ENCODE measurements at regions not wholly inside any gene's neighbourhood (a gene's known extent, or its start where the extent isn't known, plus 50 kb on each side); places are given as distances from the start of the nearest gene placed in this dataset.
"Not testable (repeated sequence)": the region's sequence is repeated elsewhere in the genome, so short reads cannot be mapped to it uniquely, and the experiment has no call there.

- no peak overlapping the region for H3K4me3 ChIP-seq (ENCODE audit: low read depth in 1 of 2, low read length in 2 of 2)
- H3K9me3 ChIP-seq (ENCODE audit: control insufficient read depth in 2 of 2, insufficient read depth in 1 of 2, low read depth in 1 of 2, low read length in 1 of 2) = peaks cover 5% of the 10 kb centered on the region in 2 donors
- no peak overlapping the region for H3K27ac ChIP-seq (ENCODE audit: low read depth in 2 of 2, low read length in 1 of 2)
- WGBS, 2 donors = 78 to 80% methylated on average over 2 of the region's 2 CpGs
- no peaks in the 10 kb centered on the region for H3K36me3 ChIP-seq (ENCODE audit: control insufficient read depth in 2 of 2, insufficient read depth in 2 of 2, low read length in 1 of 2)
- H3K27me3 ChIP-seq (ENCODE audit: control insufficient read depth in 1 of 2, insufficient read depth in 2 of 2, low read length in 2 of 2) = no peaks in the 10 kb centered on the region
- no peaks in the 10 kb centered on the region for H3K4me1 ChIP-seq (ENCODE audit: control insufficient read depth in 2 of 2, insufficient read depth in 2 of 2, low read length in 1 of 2)
Observed at GRCh38 chr12:60568914-60569313, 973.1 kb downstream of the SLC16A7 start.

DNA sequence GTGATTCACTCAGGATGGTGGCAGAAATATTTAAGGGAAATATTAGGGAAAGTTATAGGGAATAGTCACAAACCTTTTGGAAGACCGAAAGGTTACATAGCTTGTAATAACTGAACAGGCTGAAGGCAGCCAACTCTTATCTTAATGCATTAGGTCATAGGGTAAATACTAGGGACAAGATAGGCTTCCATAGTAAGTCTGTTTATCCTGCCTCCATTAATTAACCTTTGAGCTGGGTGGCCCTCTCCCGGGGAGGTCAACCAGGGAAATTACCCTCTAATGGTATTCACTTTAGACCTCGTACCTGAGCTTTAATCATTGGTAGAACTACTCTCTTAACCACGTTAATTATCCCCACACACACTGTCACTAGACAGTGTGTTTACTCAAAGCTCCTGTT lies 981.8 kb downstream of the SLC16A7 start:
- H3K4me1 ChIP-seq (ENCODE audit: control insufficient read depth in 2 of 2, insufficient read depth in 2 of 2, low read length in 1 of 2) = no peaks in the 10 kb centered on the region
- H3K27ac ChIP-seq (ENCODE audit: low read depth in 2 of 2, low read length in 1 of 2) = no peak overlapping the region
- no peak overlapping the region for H3K4me3 ChIP-seq (ENCODE audit: low read depth in 1 of 2, low read length in 2 of 2)
- 29 to 36% methylated on average over 4 of the region's 4 CpGs for WGBS, 2 donors
- no peaks in the 10 kb centered on the region for H3K36me3 ChIP-seq (ENCODE audit: control insufficient read depth in 2 of 2, insufficient read depth in 2 of 2, low read length in 1 of 2)
- H3K27me3 ChIP-seq (ENCODE audit: control insufficient read depth in 1 of 2, insufficient read depth in 2 of 2, low read length in 2 of 2) = no peaks in the 10 kb centered on the region
- H3K9me3 ChIP-seq (ENCODE audit: control insufficient read depth in 2 of 2, insufficient read depth in 1 of 2, low read depth in 1 of 2, low read length in 1 of 2) = no peaks in the 10 kb centered on the region

- H3K9me3 ChIP-seq (ENCODE audit: control insufficient read depth in 2 of 2, insufficient read depth in 1 of 2, low read depth in 1 of 2, low read length in 1 of 2); H3K4me3 ChIP-seq (ENCODE audit: low read depth in 1 of 2, low read length in 2 of 2); H3K27me3 ChIP-seq (ENCODE audit: control insufficient read depth in 1 of 2, insufficient read depth in 2 of 2, low read length in 2 of 2); H3K27ac ChIP-seq (ENCODE audit: low read depth in 2 of 2, low read length in 1 of 2); H3K36me3 ChIP-seq (ENCODE audit: control insufficient read depth in 2 of 2, insufficient read depth in 2 of 2, low read length in 1 of 2); H3K4me1 ChIP-seq (ENCODE audit: control insufficient read depth in 2 of 2, insufficient read depth in 2 of 2, low read length in 1 of 2): not testable (repeated sequence)
- WGBS, 2 donors = 91 to 94% methylated on average over 1 of the region's 1 CpG
Observed at GRCh38 chr12:60587664-60588063, 991.8 kb downstream of the SLC16A7 start.

DNA sequence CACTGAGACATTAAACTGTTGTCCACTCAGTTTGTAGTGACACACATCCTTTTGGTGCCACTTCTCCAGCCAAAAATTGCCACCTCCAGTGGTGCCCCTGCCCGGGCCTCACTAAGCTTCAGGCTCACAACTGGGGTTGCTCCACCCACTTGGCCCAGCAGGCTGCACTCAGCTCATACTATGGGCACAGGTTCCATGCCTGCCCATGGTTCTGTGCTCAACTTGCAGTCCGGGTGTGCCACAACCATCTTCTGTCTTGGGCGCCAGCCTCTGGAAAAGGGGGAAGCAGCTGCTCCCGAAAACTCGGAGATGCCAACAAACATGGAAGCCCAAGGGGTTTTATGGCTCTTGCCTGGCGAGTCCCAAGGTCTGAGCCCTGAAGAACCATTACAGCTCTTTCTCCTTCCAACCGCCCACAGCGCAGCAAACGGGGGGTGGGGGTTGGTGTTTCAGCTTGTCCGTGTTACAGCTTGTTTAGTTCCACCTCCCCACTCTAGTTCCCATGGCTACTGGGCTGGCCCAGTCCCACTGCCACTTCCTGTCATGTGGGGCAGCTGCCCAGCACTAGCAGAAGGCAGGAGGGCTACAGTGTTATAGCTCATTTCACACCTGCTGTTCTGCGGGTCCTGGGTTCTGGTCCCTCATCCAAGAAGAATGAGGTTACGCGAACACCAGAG lies 998.3 kb downstream of the SLC16A7 start:
- Histone ChIP-seq H3K4me1 (ENCODE audit: control insufficient read depth in 2 of 2, insufficient read depth in 2 of 2, low read length in 1 of 2) (no peaks in the 10 kb centered on the region), H3K4me3 (ENCODE audit: low read depth in 1 of 2, low read length in 2 of 2) (no peak overlapping the region), H3K27ac (ENCODE audit: low read depth in 2 of 2, low read length in 1 of 2) (no peak overlapping the region), H3K9me3 (ENCODE audit: control insufficient read depth in 2 of 2, insufficient read depth in 1 of 2, low read depth in 1 of 2, low read length in 1 of 2) (peaks cover 3 to 9% of the 10 kb centered on the region in 2 donors), H3K27me3 (ENCODE audit: control insufficient read depth in 1 of 2, insufficient read depth in 2 of 2, low read length in 2 of 2) (no peaks in the 10 kb centered on the region), H3K36me3 (ENCODE audit: control insufficient read depth in 2 of 2, insufficient read depth in 2 of 2, low read length in 1 of 2) (no peaks in the 10 kb centered on the region)
- WGBS, 2 donors = 89 to 91% methylated on average over 13 of the region's 13 CpGs

- H3K27ac ChIP-seq (ENCODE audit: low read depth in 2 of 2, low read length in 1 of 2) = no peak overlapping the region
- WGBS, 2 donors = 47 to 60% methylated on average over 1 of the region's 1 CpG
Observed at GRCh38 chr12:60602601-60603000, 1006.8 kb downstream of the SLC16A7 start.

DNA sequence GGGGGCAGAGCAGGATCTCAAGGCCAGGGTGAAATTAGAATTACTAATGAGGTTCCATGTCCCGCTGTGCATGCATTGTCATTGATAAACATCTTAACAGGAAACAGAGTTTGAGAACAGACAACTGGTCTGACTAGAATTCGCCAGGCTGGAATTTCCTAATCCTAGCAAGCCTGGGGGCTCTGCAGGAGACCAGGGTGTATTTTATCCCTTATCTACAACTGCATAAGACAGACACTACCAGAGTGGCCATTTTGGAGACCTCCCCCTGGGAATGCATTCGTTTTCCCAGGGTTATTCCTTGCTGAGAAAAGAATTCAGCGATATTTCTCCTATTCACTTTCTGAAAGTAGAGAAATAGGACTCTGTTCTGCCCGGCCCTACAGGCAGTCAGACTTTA lies 1007.6 kb downstream of the SLC16A7 start:
- not testable (repeated sequence) for H3K36me3 ChIP-seq (ENCODE audit: control insufficient read depth in 2 of 2, insufficient read depth in 2 of 2, low read length in 1 of 2); H3K27me3 ChIP-seq (ENCODE audit: control insufficient read depth in 1 of 2, insufficient read depth in 2 of 2, low read length in 2 of 2); H3K4me3 ChIP-seq (ENCODE audit: low read depth in 1 of 2, low read length in 2 of 2); H3K9me3 ChIP-seq (ENCODE audit: control insufficient read depth in 2 of 2, insufficient read depth in 1 of 2, low read depth in 1 of 2, low read length in 1 of 2); H3K4me1 ChIP-seq (ENCODE audit: control insufficient read depth in 2 of 2, insufficient read depth in 2 of 2, low read length in 1 of 2); H3K27ac ChIP-seq (ENCODE audit: low read depth in 2 of 2, low read length in 1 of 2)
- 61 to 66% methylated on average over 5 of the region's 5 CpGs for WGBS, 2 donors

More at GRCh38 chr12:60602601-60603000, 1006.8 kb downstream of the SLC16A7 start:
- Histone ChIP-seq H3K4me3 (ENCODE audit: low read depth in 1 of 2, low read length in 2 of 2) (no peak overlapping the region), H3K4me1 (ENCODE audit: control insufficient read depth in 2 of 2, insufficient read depth in 2 of 2, low read length in 1 of 2) (no peaks in the 10 kb centered on the region), H3K36me3 (ENCODE audit: control insufficient read depth in 2 of 2, insufficient read depth in 2 of 2, low read length in 1 of 2) (no peaks in the 10 kb centered on the region), H3K9me3 (ENCODE audit: control insufficient read depth in 2 of 2, insufficient read depth in 1 of 2, low read depth in 1 of 2, low read length in 1 of 2) (peaks cover 0 to 1% of the 10 kb centered on the region in 2 donors), H3K27me3 (ENCODE audit: control insufficient read depth in 1 of 2, insufficient read depth in 2 of 2, low read length in 2 of 2) (no peaks in the 10 kb centered on the region)

GRCh38 chr12:60616400-60616799 lies 1020.6 kb downstream of the SLC16A7 start:
- no peaks in the 10 kb centered on the region for H3K36me3 ChIP-seq (ENCODE audit: control insufficient read depth in 2 of 2, insufficient read depth in 2 of 2, low read length in 1 of 2)
- no peak overlapping the region for H3K4me3 ChIP-seq (ENCODE audit: low read depth in 1 of 2, low read length in 2 of 2)
- no peak overlapping the region for H3K27ac ChIP-seq (ENCODE audit: low read depth in 2 of 2, low read length in 1 of 2)
- no peaks in the 10 kb centered on the region for H3K27me3 ChIP-seq (ENCODE audit: control insufficient read depth in 1 of 2, insufficient read depth in 2 of 2, low read length in 2 of 2)
- peaks cover 5 to 17% of the 10 kb centered on the region in 2 donors for H3K9me3 ChIP-seq (ENCODE audit: control insufficient read depth in 2 of 2, insufficient read depth in 1 of 2, low read depth in 1 of 2, low read length in 1 of 2)
- H3K4me1 ChIP-seq (ENCODE audit: control insufficient read depth in 2 of 2, insufficient read depth in 2 of 2, low read length in 1 of 2) = no peaks in the 10 kb centered on the region

- Histone ChIP-seq H3K4me1 (ENCODE audit: control insufficient read depth in 2 of 2, insufficient read depth in 2 of 2, low read length in 1 of 2) (no peaks in the 10 kb centered on the region), H3K36me3 (ENCODE audit: control insufficient read depth in 2 of 2, insufficient read depth in 2 of 2, low read length in 1 of 2) (no peaks in the 10 kb centered on the region), H3K4me3 (ENCODE audit: low read depth in 1 of 2, low read length in 2 of 2) (no peak overlapping the region), H3K9me3 (ENCODE audit: control insufficient read depth in 2 of 2, insufficient read depth in 1 of 2, low read depth in 1 of 2, low read length in 1 of 2) (no peaks in the 10 kb centered on the region), H3K27ac (ENCODE audit: low read depth in 2 of 2, low read length in 1 of 2) (no peak overlapping the region), H3K27me3 (ENCODE audit: control insufficient read depth in 1 of 2, insufficient read depth in 2 of 2, low read length in 2 of 2) (no peaks in the 10 kb centered on the region)
- 52 to 62% methylated on average over 1 of the region's 1 CpG for WGBS, 2 donors
Observed at GRCh38 chr12:60630796-60631195, 1035.0 kb downstream of the SLC16A7 start.

DNA sequence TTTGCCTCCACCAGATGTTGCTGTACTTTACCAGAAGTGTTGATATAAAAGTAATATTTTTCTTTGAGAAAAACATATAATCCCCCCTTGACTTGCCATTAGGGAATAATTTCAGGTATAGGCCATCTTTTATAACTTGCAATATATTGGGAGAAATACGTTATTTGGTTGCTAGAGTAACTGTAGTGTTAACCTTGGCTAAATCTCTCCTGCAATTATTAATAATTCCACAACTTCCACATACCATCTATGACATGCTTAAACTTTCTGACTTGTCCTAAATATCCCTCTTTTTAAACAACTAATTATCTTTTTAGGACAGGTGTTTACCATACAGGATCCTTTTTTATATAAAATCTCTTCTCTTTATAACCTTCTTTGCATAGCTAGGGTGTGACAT lies 1048.2 kb downstream of the SLC16A7 start:
- no peak overlapping the region for H3K27ac ChIP-seq (ENCODE audit: low read depth in 2 of 2, low read length in 1 of 2)
- no peak overlapping the region for H3K4me3 ChIP-seq (ENCODE audit: low read depth in 1 of 2, low read length in 2 of 2)
- no peaks in the 10 kb centered on the region for H3K27me3 ChIP-seq (ENCODE audit: control insufficient read depth in 1 of 2, insufficient read depth in 2 of 2, low read length in 2 of 2)
- 36 to 41% methylated on average over 1 of the region's 1 CpG for WGBS, 2 donors
- no peaks in the 10 kb centered on the region for H3K36me3 ChIP-seq (ENCODE audit: control insufficient read depth in 2 of 2, insufficient read depth in 2 of 2, low read length in 1 of 2)
- H3K9me3 ChIP-seq (ENCODE audit: control insufficient read depth in 2 of 2, insufficient read depth in 1 of 2, low read depth in 1 of 2, low read length in 1 of 2) = peaks cover 0 to 4% of the 10 kb centered on the region in 2 donors
- no peaks in the 10 kb centered on the region for H3K4me1 ChIP-seq (ENCODE audit: control insufficient read depth in 2 of 2, insufficient read depth in 2 of 2, low read length in 1 of 2)

GRCh38 chr12:60666895-60667294 lies 1071.1 kb downstream of the SLC16A7 start:
- Histone ChIP-seq H3K9me3 (ENCODE audit: control insufficient read depth in 2 of 2, insufficient read depth in 1 of 2, low read depth in 1 of 2, low read length in 1 of 2) (no peaks in the 10 kb centered on the region), H3K27ac (ENCODE audit: low read depth in 2 of 2, low read length in 1 of 2) (no peak overlapping the region), H3K4me1 (ENCODE audit: control insufficient read depth in 2 of 2, insufficient read depth in 2 of 2, low read length in 1 of 2) (no peaks in the 10 kb centered on the region), H3K4me3 (ENCODE audit: low read depth in 1 of 2, low read length in 2 of 2) (no peak overlapping the region), H3K36me3 (ENCODE audit: control insufficient read depth in 2 of 2, insufficient read depth in 2 of 2, low read length in 1 of 2) (no peaks in the 10 kb centered on the region), H3K27me3 (ENCODE audit: control insufficient read depth in 1 of 2, insufficient read depth in 2 of 2, low read length in 2 of 2) (no peaks in the 10 kb centered on the region)
- 57 to 71% methylated on average over 5 of the region's 5 CpGs for WGBS, 2 donors
